Liver (tissue), 8 donors: ENCODE measurements at regions not wholly inside any gene's neighbourhood (a gene's known extent, or its start where the extent isn't known, plus 50 kb on each side); places are given as distances from the start of the nearest gene placed in this dataset.

Experiments used
- DNase-seq: peaks from one replicate; pipeline ENCODE4 v3.0.0-alpha.2; 2017; ENCODE audit warnings: low spot score
- H3K27ac ChIP-seq, 2 donors: one replicate each; pipeline ENCODE4 v1.7.0; 2013; ENCODE audit warnings: inconsistent platforms in 2 of 2, low read length in 2 of 2, control low read depth in 1 of 2, low read depth in 1 of 2, mild to moderate bottlenecking in 1 of 2
- H3K27me3 ChIP-seq, 4 donors: one replicate each; pipeline versions ENCODE4 v1.6.1 to v1.7.0; 2013; ENCODE audit warnings: low read length in 3 of 4, inconsistent platforms in 1 of 4, mild to moderate bottlenecking in 1 of 4, moderate library complexity in 1 of 4; ENCODE audit not compliant: control insufficient read depth in 4 of 4, insufficient read depth in 4 of 4
- H3K36me3 ChIP-seq, 4 donors: one replicate each; pipeline versions ENCODE4 v1.6.1 to v1.7.0; 2013; ENCODE audit warnings: low read length in 3 of 4, mild to moderate bottlenecking in 3 of 4, low read depth in 1 of 4, moderate library complexity in 1 of 4; ENCODE audit not compliant: control insufficient read depth in 4 of 4, insufficient read depth in 3 of 4
- H3K4me1 ChIP-seq, 4 donors: one replicate each; pipeline versions ENCODE4 v1.6.1 to v1.7.0; 2013; ENCODE audit warnings: low read length in 3 of 4, mild to moderate bottlenecking in 3 of 4, moderate library complexity in 1 of 4; ENCODE audit not compliant: control insufficient read depth in 4 of 4, insufficient read depth in 4 of 4
- H3K4me3 ChIP-seq, 3 donors: one replicate each; pipeline versions ENCODE4 v1.6.1 to v1.7.0; 2013; ENCODE audit warnings: low read length in 3 of 3, control low read depth in 1 of 3, low read depth in 1 of 3, mild to moderate bottlenecking in 1 of 3
- H3K9ac ChIP-seq, 2 donors: one replicate each; pipeline ENCODE4 v1.7.0; 2013; ENCODE audit warnings: low read length in 2 of 2, mild to moderate bottlenecking in 2 of 2, moderate library complexity in 2 of 2, control low read depth in 1 of 2, low read depth in 1 of 2
- H3K9me3 ChIP-seq, 4 donors: one replicate each; pipeline versions ENCODE4 v1.6.1 to v1.7.0; 2013; ENCODE audit warnings: low read length in 3 of 4; ENCODE audit not compliant: control insufficient read depth in 4 of 4
- ATF3 ChIP-seq: IDR thresholded peaks from 2 replicates; pipeline ENCODE4 v1.6.1; 2016; ENCODE audit warnings: antibody characterized with exemption
- EGR1 ChIP-seq, 2 donors: IDR thresholded peaks; 2 replicates each; pipeline ENCODE4 v1.6.1; 2016 to 2018; ENCODE audit warnings: antibody characterized with exemption in 2 of 2, low read depth in 2 of 2
- FOXA1 ChIP-seq: IDR thresholded peaks from 2 replicates; pipeline ENCODE4 v1.6.1; 2016; ENCODE audit warnings: antibody characterized with exemption
- FOXA2 ChIP-seq: IDR thresholded peaks from 2 replicates; pipeline ENCODE4 v1.6.1; 2016; ENCODE audit warnings: antibody characterized with exemption
- GABPA ChIP-seq, 2 donors: IDR thresholded peaks in 1 of 2; conservative IDR thresholded peaks in 1 of 2; 2 replicates each; pipeline ENCODE4 v1.6.1; 2016; ENCODE audit warnings: antibody characterized with exemption in 2 of 2, mild to moderate bottlenecking in 1 of 2, moderate library complexity in 1 of 2
- HNF4A ChIP-seq, 2 donors: conservative IDR thresholded peaks; 2 replicates each; pipeline ENCODE4 v1.6.1; 2016; ENCODE audit warnings: antibody characterized with exemption in 2 of 2, mild to moderate bottlenecking in 2 of 2
- HNF4G ChIP-seq: IDR thresholded peaks from 2 replicates; pipeline ENCODE4 v1.6.1; 2016; ENCODE audit warnings: antibody characterized with exemption
- JUND ChIP-seq, 2 donors: IDR thresholded peaks; 2 replicates each; pipeline ENCODE4 v1.6.1; 2016; ENCODE audit warnings: antibody characterized with exemption in 2 of 2
- NR2F2 ChIP-seq: IDR thresholded peaks from 2 replicates; pipeline ENCODE4 v1.6.1; 2016; ENCODE audit warnings: antibody characterized with exemption
- RAD21 ChIP-seq, 2 donors: IDR thresholded peaks; 2 replicates each; pipeline ENCODE4 v1.6.1; 2016; ENCODE audit warnings: antibody characterized with exemption in 2 of 2, mild to moderate bottlenecking in 2 of 2
- REST ChIP-seq: IDR thresholded peaks from 2 replicates; pipeline ENCODE4 v1.6.1; 2016; ENCODE audit warnings: antibody characterized with exemption, mild to moderate bottlenecking
- RXRA ChIP-seq, 2 donors: IDR thresholded peaks; 2 replicates each; pipeline ENCODE4 v1.6.1; 2017 to 2018; ENCODE audit warnings: antibody characterized with exemption in 2 of 2, mild to moderate bottlenecking in 1 of 2
- SP1 ChIP-seq: IDR thresholded peaks from 2 replicates; pipeline ENCODE4 v1.6.1; 2018; ENCODE audit warnings: antibody characterized with exemption, mild to moderate bottlenecking
- TAF1 ChIP-seq: conservative IDR thresholded peaks from 2 replicates; pipeline ENCODE4 v1.6.1; 2016; ENCODE audit warnings: antibody characterized with exemption, mild to moderate bottlenecking
- YY1 ChIP-seq: IDR thresholded peaks from 2 replicates; pipeline ENCODE4 v1.6.1; 2016; ENCODE audit warnings: antibody characterized with exemption, mild to moderate bottlenecking
- WGBS: extraction: QIAGEN DNeasy Blood & Tissue Kit; methylation state at CpG from one replicate; pipeline ENCODE4 v1.1.7; 2013; 5-methylcytosine and 5-hydroxymethylcytosine counted together
- TF ChIP-seq, protein P1 (sequence below): fragments of 150-350 bp; IDR thresholded peaks from 2 replicates; pipeline ENCODE4 v1.5.1; 2017; ENCODE audit warnings: improper control_type of control experiment, low read depth, low read length; ENCODE audit not compliant: missing input control
- TF ChIP-seq, protein P2 (sequence below): IDR thresholded peaks from 2 replicates; pipeline ENCODE4 v1.6.1; 2016; ENCODE audit warnings: antibody characterized with exemption
- TF ChIP-seq, protein P3 (sequence below): IDR thresholded peaks from 2 replicates; pipeline ENCODE4 v1.6.1; 2016; ENCODE audit warnings: antibody characterized with exemption
- donor health status: healthy.
- donor health status: healthy.
- donor health status: healthy.
- donor health status: healthy.
- donor health status: healthy.

GRCh38 chr6:2554651-2555260, 196.0 kb downstream of the MYLK4 start:
- no peaks in the 10 kb centered on the region for H3K9me3 ChIP-seq
- 82% methylated on average over 4 of the region's 4 CpGs for WGBS
- H3K9ac ChIP-seq, result no peak overlapping the region
- H3K27ac ChIP-seq, result no peak overlapping the region
- H3K4me3 ChIP-seq, result no peak overlapping the region
- no peaks in the 10 kb centered on the region for H3K4me1 ChIP-seq
- DNase-seq, result no peak
- H3K27me3 ChIP-seq, result no peaks in the 10 kb centered on the region
- TF ChIP-seq EGR1 (IDR thresholded peaks at IDR 0.05; ENCODE audit: low read depth in 2 of 2), result no peak
- no peak for TF ChIP-seq HNF4G
- TF ChIP-seq, protein P1, sequence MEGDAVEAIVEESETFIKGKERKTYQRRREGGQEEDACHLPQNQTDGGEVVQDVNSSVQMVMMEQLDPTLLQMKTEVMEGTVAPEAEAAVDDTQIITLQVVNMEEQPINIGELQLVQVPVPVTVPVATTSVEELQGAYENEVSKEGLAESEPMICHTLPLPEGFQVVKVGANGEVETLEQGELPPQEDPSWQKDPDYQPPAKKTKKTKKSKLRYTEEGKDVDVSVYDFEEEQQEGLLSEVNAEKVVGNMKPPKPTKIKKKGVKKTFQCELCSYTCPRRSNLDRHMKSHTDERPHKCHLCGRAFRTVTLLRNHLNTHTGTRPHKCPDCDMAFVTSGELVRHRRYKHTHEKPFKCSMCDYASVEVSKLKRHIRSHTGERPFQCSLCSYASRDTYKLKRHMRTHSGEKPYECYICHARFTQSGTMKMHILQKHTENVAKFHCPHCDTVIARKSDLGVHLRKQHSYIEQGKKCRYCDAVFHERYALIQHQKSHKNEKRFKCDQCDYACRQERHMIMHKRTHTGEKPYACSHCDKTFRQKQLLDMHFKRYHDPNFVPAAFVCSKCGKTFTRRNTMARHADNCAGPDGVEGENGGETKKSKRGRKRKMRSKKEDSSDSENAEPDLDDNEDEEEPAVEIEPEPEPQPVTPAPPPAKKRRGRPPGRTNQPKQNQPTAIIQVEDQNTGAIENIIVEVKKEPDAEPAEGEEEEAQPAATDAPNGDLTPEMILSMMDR, result no peak
- no peak for TF ChIP-seq GABPA (IDR thresholded peaks at IDR 0.05 in 1 of 2, conservative IDR thresholded peaks at IDR 0.05 in 1 of 2)
- TF ChIP-seq TAF1, result no peak
- no peak for TF ChIP-seq RAD21 (IDR thresholded peaks at IDR 0.05)
- TF ChIP-seq YY1, result no peak
- TF ChIP-seq NR2F2, result no peak
- TF ChIP-seq JUND (IDR thresholded peaks at IDR 0.05), result no peak
- TF ChIP-seq, protein P2, sequence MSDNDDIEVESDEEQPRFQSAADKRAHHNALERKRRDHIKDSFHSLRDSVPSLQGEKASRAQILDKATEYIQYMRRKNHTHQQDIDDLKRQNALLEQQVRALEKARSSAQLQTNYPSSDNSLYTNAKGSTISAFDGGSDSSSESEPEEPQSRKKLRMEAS, result no peak
- TF ChIP-seq RXRA (IDR thresholded peaks at IDR 0.05), result no peak
- no peaks in the 10 kb centered on the region for H3K36me3 ChIP-seq

DNA sequence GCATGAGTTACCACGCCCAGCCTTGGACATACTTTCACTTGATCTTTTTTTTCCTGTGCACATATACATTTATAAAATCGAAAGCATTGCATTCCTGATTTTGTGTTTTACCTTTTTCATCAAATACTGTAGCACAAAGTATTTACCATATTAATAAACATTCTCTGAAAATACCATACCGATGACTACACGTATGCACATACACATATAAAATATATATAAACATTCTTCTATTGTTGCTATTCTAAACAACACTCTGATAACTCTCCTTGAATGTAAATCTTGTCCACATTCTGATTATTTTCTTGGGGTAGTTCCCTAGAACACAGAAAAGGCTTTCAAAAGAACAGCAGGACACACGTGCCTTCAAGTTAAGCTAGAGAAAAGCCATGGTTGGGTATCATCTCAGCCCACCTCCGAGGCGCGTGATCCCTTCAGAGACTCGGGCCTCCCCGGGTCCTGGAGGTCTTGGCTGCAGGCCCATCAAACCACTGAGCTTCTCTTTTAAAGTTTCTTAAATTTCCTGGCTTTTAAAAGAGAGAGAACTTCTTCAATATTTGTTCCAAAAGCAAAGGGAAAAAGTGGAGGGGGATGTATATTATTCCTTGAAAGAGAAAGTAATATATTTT, 198.1 kb downstream of the MYLK4 start:
- H3K4me1 ChIP-seq, result no peaks in the 10 kb centered on the region
- no peak overlapping the region for H3K9ac ChIP-seq
- peaks cover 0 to 2% (median 0%) of the 10 kb centered on the region in 4 donors for H3K9me3 ChIP-seq
- no peaks in the 10 kb centered on the region for H3K27me3 ChIP-seq
- no peak overlapping the region for H3K27ac ChIP-seq
- no peak overlapping the region for H3K4me3 ChIP-seq
- no peak for DNase-seq
- WGBS, result 83% methylated on average over 10 of the region's 10 CpGs
- TF ChIP-seq FOXA2 (no peak), ATF3 (no peak), RXRA (IDR thresholded peaks at IDR 0.05) (no peak), JUND (IDR thresholded peaks at IDR 0.05) (no peak), YY1 (no peak)
- no peaks in the 10 kb centered on the region for H3K36me3 ChIP-seq

GRCh38 chr6:2551705-2552104, 199.0 kb downstream of the MYLK4 start:
- H3K9me3 ChIP-seq, result peaks cover 0 to 2% (median 1%) of the 10 kb centered on the region in 4 donors
- 85% methylated on average over 3 of the region's 3 CpGs for WGBS
- no peak for DNase-seq
- TF ChIP-seq HNF4G (no peak), REST (no peak), FOXA1 (no peak), HNF4A (conservative IDR thresholded peaks at IDR 0.05) (no peak), FOXA2 (no peak), YY1 (no peak), SP1 (no peak), GABPA (IDR thresholded peaks at IDR 0.05 in 1 of 2, conservative IDR thresholded peaks at IDR 0.05 in 1 of 2) (no peak), TAF1 (no peak), NR2F2 (no peak), EGR1 (IDR thresholded peaks at IDR 0.05; ENCODE audit: low read depth in 2 of 2) (no peak)
- TF ChIP-seq, protein P2, result no peak
- TF ChIP-seq, protein P3, sequence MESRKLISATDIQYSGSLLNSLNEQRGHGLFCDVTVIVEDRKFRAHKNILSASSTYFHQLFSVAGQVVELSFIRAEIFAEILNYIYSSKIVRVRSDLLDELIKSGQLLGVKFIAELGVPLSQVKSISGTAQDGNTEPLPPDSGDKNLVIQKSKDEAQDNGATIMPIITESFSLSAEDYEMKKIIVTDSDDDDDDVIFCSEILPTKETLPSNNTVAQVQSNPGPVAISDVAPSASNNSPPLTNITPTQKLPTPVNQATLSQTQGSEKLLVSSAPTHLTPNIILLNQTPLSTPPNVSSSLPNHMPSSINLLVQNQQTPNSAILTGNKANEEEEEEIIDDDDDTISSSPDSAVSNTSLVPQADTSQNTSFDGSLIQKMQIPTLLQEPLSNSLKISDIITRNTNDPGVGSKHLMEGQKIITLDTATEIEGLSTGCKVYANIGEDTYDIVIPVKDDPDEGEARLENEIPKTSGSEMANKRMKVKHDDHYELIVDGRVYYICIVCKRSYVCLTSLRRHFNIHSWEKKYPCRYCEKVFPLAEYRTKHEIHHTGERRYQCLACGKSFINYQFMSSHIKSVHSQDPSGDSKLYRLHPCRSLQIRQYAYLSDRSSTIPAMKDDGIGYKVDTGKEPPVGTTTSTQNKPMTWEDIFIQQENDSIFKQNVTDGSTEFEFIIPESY, result no peak

More at GRCh38 chr6:2551705-2552104, 199.0 kb downstream of the MYLK4 start:
- Histone ChIP-seq H3K9ac (no peak overlapping the region), H3K4me1 (no peaks in the 10 kb centered on the region), H3K27me3 (no peaks in the 10 kb centered on the region), H3K4me3 (no peak overlapping the region), H3K36me3 (no peaks in the 10 kb centered on the region), H3K27ac (no peak overlapping the region)
